GM12872 (cell line): ENCODE measurements at regions not wholly inside any gene's neighbourhood (a gene's known extent, or its start where the extent isn't known, plus 50 kb on each side); places are given as distances from the start of the nearest gene placed in this dataset.

Experiments used
- CTCF ChIP-seq: IDR thresholded peaks from 3 replicates; pipeline ENCODE4 v1.5.1; 2011; ENCODE audit warnings: low read depth, mild to moderate bottlenecking, low read length, moderate library complexity; ENCODE audit not compliant: insufficient read depth

DNA sequence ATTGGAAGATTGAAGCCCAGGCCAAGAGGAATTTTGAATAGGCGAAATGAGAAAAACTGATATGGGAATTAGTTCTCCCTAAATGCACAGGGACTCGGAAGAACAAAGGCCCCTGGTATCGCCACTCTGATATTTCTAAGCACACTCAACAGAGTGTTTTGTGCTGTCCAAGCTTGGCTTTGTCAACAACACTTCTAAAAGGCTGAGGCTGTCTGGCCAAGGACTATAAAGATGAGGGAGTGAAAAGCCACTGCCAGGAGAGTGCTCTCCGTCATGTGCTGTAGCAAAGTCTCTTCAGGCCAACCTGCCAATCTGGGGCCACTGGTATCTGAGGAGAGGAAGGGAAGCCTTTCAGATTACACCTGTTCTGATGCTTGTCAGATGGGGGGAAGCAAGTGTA is 611.2 kb upstream of the PIK3C3 start:
- no peak for TF ChIP-seq CTCF

- TF ChIP-seq CTCF: no peak
These were observed 616.7 kb upstream of the PIK3C3 start for GRCh38 chr18:41338341-41338740.

- TF ChIP-seq CTCF: no peak
These were observed 623.4 kb upstream of the PIK3C3 start for GRCh38 chr18:41331661-41332060.

DNA sequence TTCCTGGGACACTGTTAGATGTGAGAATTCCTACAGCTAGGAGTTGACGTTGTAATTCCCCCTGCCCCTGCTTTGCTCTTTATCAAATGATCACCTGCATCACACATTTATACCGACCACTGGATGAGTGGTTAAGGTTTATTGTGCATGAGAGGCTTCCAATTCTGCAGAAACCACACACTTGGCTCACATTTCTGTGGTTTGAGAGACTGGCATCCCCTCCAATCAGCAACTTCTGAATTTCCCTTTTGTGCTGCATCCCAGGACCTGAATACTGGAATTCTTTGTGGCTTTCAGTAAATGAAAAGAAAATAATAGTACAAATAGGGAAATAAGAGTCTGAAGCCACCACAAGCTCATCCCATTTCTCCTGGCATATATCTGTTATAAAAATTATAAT is 628.7 kb upstream of the PIK3C3 start:
- no peak for TF ChIP-seq CTCF

DNA sequence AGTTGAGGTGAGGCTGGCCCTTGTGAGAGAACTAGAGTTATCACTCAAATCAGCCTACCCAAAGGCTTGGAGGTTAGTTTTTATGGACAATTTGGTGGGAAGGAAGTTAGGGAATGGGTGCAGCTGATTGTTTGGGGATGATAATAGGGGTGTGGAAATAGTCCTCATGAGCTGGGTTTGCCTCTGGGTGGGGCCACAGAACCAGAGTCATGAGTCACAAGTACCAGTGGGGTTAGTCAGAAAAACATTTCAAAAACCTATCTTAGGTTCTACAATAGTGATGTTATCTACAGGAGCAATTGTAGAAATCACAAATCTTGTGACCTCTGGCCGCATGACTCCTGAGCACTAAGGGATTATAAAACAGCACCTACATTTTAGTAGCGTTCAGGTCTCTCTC is 630.1 kb upstream of the PIK3C3 start:
- TF ChIP-seq CTCF: no peak

DNA sequence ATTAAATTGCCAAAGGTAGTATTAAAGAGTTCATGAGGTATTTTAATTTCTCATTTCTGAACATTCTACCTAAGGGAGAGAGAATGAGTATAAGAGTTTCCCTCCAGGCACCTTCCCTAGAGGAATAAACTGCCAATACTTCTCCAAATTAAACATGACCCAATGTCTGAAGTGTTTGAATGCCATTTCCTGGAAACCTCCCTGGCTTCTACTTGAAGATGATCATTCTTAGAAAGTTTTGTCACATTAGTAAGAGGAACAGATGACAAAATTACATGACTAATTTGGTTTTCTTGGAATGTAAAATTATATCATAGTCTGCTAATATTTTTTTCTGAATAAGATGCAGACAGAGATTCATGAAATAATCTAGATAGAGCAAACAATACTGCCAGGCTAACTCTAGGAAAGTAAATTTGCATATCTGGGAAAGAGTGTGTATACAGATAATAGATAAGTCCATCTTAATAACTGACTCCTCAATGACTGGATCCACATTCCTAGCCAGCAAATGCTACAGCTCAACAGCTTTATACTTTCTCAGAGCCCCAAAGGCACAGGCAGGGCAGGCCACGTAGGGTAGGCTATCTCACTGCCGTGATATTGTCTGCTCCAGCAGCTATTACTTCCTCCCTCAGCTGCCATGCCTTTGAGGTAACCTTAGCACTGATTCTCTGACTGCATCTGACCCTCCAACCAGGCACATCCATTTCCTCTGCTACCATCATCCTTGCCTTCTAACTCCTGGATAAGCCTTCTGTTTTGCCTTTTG is 630.8 kb upstream of the PIK3C3 start:
- no peak for TF ChIP-seq CTCF

GRCh38 chr18:41323044-41323443 is 632.0 kb upstream of the PIK3C3 start:
- TF ChIP-seq CTCF: no peak
